MCF 10A (cell line): ENCODE measurements at regions not wholly inside any gene's neighbourhood (a gene's known extent, or its start where the extent isn't known, plus 50 kb on each side); places are given as distances from the start of the nearest gene placed in this dataset.
A peak's percentile ranks its signal among the peaks of the same experiment; 100 is the strongest.

Source experiments
- BruUV-seq: library from RNA; stranded (reverse); fragments of 400-500 nt; replicated peaks from 2 replicates; lab custom pipeline; 2021; lab: Mats Ljungman, UMichigan
- CTCF ChIA-PET: fragments of 300-600 bp; sonication (Branson Sonifier 250); formaldehyde crosslinking; extraction: SDS; loops from one replicate; lab custom pipeline; 2021; ENCODE audit warnings: antibody characterized with exemption, inconsistent platforms; lab: Yijun Ruan, JAX
- POLR2A ChIA-PET: fragments of 300-600, 350-650 bp; sonication (Branson Sonifier 250); formaldehyde crosslinking; extraction: SDS; loops from one replicate; lab custom pipeline; 2020; ENCODE audit warnings: antibody characterized with exemption, inconsistent platforms; lab: Yijun Ruan, JAX
- DNase-seq: peaks from one replicate; pipeline ENCODE4 v3.0.0-alpha.2; 2018; ENCODE audit not compliant: unreplicated experiment
- H3K27ac Mint-ChIP-seq: one replicate; pipeline ENCODE4 v1.8.0; 2022; ENCODE audit warnings: mild to moderate bottlenecking, low read depth, mixed read lengths; ENCODE audit not compliant: unreplicated experiment
- H3K27me3 Mint-ChIP-seq: one replicate; pipeline ENCODE4 v1.8.0; 2022; ENCODE audit warnings: mixed read lengths; ENCODE audit not compliant: insufficient read depth, unreplicated experiment
- H3K36me3 Mint-ChIP-seq: one replicate; pipeline ENCODE4 v1.8.0; 2022; ENCODE audit warnings: mild to moderate bottlenecking, moderate library complexity, mixed read lengths; ENCODE audit not compliant: insufficient read depth, unreplicated experiment
- H3K4me1 Mint-ChIP-seq: one replicate; pipeline ENCODE4 v1.8.0; 2022; ENCODE audit warnings: mixed read lengths; ENCODE audit not compliant: insufficient read depth, unreplicated experiment
- H3K4me3 Mint-ChIP-seq: one replicate; pipeline ENCODE4 v1.8.0; 2022; ENCODE audit warnings: mild to moderate bottlenecking, moderate library complexity, mixed read lengths; ENCODE audit not compliant: unreplicated experiment
- H3K9me3 Mint-ChIP-seq: one replicate; pipeline ENCODE4 v1.8.0; 2022; ENCODE audit warnings: mixed read lengths; ENCODE audit not compliant: unreplicated experiment
- CTCF ChIP-seq: fragments of 200-600 bp; IDR thresholded peaks from one replicate; pipeline ENCODE4 v1.8.0; 2022; ENCODE audit warnings: antibody characterized with exemption, mild to moderate bottlenecking; ENCODE audit not compliant: unreplicated experiment
- intact Hi-C: fragments of 100-400 bp; cut with micrococcal nuclease; formaldehyde crosslinking; loops from 2 replicates; pipeline ENCODE4 v1.14.1; 2022

DNA sequence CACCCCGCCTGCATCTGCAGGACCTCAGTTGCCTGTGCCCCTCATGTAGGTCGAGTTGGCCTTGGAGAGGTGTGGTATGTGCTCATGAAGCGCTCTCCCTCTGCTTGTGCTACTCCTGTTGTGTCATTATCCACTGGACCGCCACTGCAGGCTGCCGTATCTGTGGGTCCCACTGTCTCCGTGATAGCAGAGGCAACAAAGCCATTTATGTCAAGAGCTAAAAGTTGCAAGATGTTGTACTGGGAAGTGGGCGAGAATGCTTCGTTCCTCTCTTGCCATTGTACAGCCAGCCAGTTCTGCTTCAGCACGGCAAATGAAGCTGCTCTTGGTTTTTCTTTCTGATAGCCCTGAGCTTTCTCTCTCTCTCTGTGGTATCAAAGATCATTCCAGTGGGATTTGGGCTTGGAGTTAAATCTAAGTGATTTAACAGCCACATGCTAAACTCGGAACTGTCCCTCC, 89.0 kb downstream of the TMEM212 start:
- intact Hi-C loops: loop anchor here (10.0 kb wide), 1 partner anchor 103 kb away; the partner anchor contains the start of gene FNDC3B
- Mint-ChIP-seq H3K4me1 (peaks cover 4% of the 10 kb centered on the region), H3K36me3 (no peaks in the 10 kb centered on the region), H3K27me3 (no peaks in the 10 kb centered on the region), H3K9me3 (no peaks in the 10 kb centered on the region), H3K4me3 (no peak overlapping the region), H3K27ac (no peak overlapping the region)
- TF ChIP-seq CTCF: no peak
- POLR2A ChIA-PET: no interaction called here
- CTCF ChIA-PET: interaction anchor here (0.6 kb wide), 1 partner anchor 9 kb away, joined by 3 read pairs; no protein-coding TSS in a partner anchor
- no TSS peak for BruUV-seq
- DNase-seq: no peak

DNA sequence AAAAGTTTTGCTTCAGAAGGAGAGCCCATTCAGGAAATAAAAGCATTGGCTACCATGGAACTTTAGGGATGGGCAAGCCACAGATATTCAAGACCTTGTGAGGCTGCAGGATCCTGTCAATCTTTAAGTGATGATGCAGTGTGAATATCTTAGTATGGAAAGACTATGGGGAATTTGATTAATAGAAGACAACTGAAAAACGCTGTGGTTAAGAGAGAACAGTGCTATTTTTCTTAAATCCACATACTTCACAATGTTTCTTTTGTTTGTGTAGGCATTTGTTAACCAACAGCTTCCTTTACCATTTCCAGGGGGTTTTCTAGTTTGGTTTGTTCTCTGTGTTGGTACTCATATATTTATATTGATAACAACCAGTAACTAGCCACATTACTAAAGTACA, 90.3 kb downstream of the TMEM212 start:
- intact Hi-C loops: loop anchor here (10.0 kb wide), 1 partner anchor 101 kb away; the partner anchor contains the start of gene FNDC3B
- ChIA-PET POLR2A (no interaction called here), CTCF (no interaction called here)
- no peak for TF ChIP-seq CTCF
- Mint-ChIP-seq H3K9me3 (no peaks in the 10 kb centered on the region), H3K27me3 (no peaks in the 10 kb centered on the region), H3K36me3 (no peaks in the 10 kb centered on the region), H3K27ac (no peak overlapping the region), H3K4me3 (no peak overlapping the region), H3K4me1 (peaks cover 4% of the 10 kb centered on the region)
- DNase-seq: no peak
- no TSS peak for BruUV-seq

DNA sequence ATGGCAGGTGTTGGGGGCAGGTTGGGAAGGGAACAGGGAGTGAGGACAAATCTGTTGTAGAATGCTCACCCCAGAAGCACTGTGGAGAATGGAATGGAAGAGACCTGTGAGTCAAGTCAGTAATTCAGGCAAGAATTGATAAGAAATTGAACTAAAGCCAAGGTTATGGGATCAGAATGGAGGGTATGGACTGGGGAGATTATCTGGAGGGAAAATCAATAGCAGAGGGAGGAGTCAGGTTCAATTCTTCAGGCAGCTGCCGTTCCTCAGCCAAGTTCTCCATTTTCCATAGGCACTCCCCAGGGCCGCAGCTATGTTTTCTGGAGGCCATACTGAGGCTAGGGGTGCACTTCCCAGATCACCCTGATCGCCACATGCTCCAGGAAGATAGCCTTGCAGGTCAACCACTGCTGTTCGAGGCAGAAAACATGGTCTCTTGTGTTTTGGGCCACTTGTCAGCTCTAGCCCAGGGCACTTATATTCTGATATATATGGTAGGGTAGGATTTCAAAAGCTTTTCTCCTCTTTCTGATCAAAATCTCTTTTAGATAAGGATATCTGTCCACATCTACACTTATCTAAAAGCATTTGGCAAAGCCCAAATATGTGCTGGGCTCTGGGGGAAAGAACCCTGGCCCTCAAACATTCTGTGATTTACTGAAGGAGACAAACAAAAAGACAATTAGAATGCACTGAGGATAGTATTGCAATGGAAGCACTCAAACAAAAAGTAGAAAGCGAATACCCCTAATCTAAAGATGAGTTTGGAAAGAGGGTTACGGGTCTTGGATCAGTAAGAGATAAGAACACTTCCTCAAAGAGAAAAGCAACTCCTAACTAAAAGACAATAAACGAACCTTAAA, 92.3 kb downstream of the TMEM212 start:
- H3K4me1 Mint-ChIP-seq: peaks cover 4% of the 10 kb centered on the region
- no peak overlapping the region for H3K27ac Mint-ChIP-seq
- DNase-seq: no peak
- CTCF ChIA-PET: no interaction called here
- no peak for TF ChIP-seq CTCF
- no peaks in the 10 kb centered on the region for H3K9me3 Mint-ChIP-seq
- intact Hi-C loops: loop anchor here (10.0 kb wide), 1 partner anchor 99 kb away; the partner anchor contains the start of gene FNDC3B
- POLR2A ChIA-PET: interaction anchor here (0.7 kb wide), 1 partner anchor 12 kb away, joined by 3 read pairs; no protein-coding TSS in a partner anchor
- H3K27me3 Mint-ChIP-seq: no peaks in the 10 kb centered on the region
- no peaks in the 10 kb centered on the region for H3K36me3 Mint-ChIP-seq
- BruUV-seq: no TSS peak
- H3K4me3 Mint-ChIP-seq: no peak overlapping the region

GRCh38 chr3:171936191-171936841, 93.2 kb downstream of the TMEM212 start:
- BruUV-seq: no TSS peak
- Mint-ChIP-seq H3K4me3 (no peak overlapping the region), H3K4me1 (peaks cover 4% of the 10 kb centered on the region), H3K27me3 (no peaks in the 10 kb centered on the region), H3K36me3 (no peaks in the 10 kb centered on the region), H3K9me3 (no peaks in the 10 kb centered on the region), H3K27ac (no peak overlapping the region)
- intact Hi-C loops: loop anchor here (10.0 kb wide), 1 partner anchor 98 kb away; the partner anchor contains the start of gene FNDC3B
- DNase-seq: peak; percentile 75
- ChIA-PET POLR2A (interaction anchor here (0.5 to 0.7 kb wide), 3 partner anchors 11 to 57 kb away, joined by 3 to 4 read pairs (median 4); no protein-coding TSS in a partner anchor), CTCF (interaction anchor here (0.6 kb wide), 1 partner anchor 290 kb away, joined by 3 read pairs; no protein-coding TSS in a partner anchor)
- no peak for TF ChIP-seq CTCF
